K562 (cell line): ENCODE measurements at regions not wholly inside any gene's neighbourhood (a gene's known extent, or its start where the extent isn't known, plus 50 kb on each side); places are given as distances from the start of the nearest gene placed in this dataset.
A peak's percentile ranks its signal among the peaks of the same experiment; 100 is the strongest.

Experiments used
- ATAC-seq: fragments of 200-7000 bp; cut with Tn5 transposase; 3 replicates; pipeline ENCODE4 v1.9.1; 2020; ENCODE audit warnings: moderate library complexity
- BruUV-seq: library from RNA; stranded (reverse); fragments of 400-500 nt; replicated peaks from 2 replicates; lab custom pipeline; 2021; lab: Mats Ljungman, UMichigan
- CTCF ChIA-PET: fragments of 300-600 bp; formaldehyde crosslinking; extraction: SDS; loops from one replicate; lab custom pipeline; 2021; ENCODE audit warnings: low intra/inter-chr PET ratio; lab: Yijun Ruan, JAX
- POLR2A ChIA-PET: fragments of 300-600, 350-650 bp; sonication (Branson Sonifier 250); formaldehyde crosslinking; extraction: SDS; loops from one replicate; lab custom pipeline; 2021; ENCODE audit warnings: antibody characterized with exemption, inconsistent platforms; lab: Yijun Ruan, JAX
- DNase-seq, 4 experiments: peaks; one replicate each; pipeline versions ENCODE4 v3.0.0 to v3.0.0-alpha.2; 2011 to 2018; ENCODE audit warnings: low spot score in 3 of 4, mixed read lengths in 3 of 4; ENCODE audit errors: extremely low read depth in 1 of 4
- FAIRE-seq: peaks from 2 replicates; lab custom pipeline; 2011; peaks lifted over from hg19 to GRCh38; lab: Jason Lieb, UNC
- H2AFZ ChIP-seq: 2 replicates; pipeline ENCODE4 v1.6.0; 2011; ENCODE audit warnings: low read depth, low read length, control low read depth, inconsistent platforms
- H3K27ac ChIP-seq: fragments of 200-600 bp; 3 replicates; pipeline ENCODE4 v1.8.0; 2011; ENCODE audit warnings: low read depth, mild to moderate bottlenecking, control low read depth, inconsistent platforms, low read length, moderate library complexity, mixed read lengths; ENCODE audit errors: extremely low read depth
- H3K27me3 ChIP-seq, 2 experiments: fragments of 300-600 bp in 1 of 2; 2 replicates in 1 of 2; 3 replicates in 1 of 2; pipeline versions ENCODE4 v1.6.0 to v1.8.0; 2011; ENCODE audit warnings: inconsistent platforms in 2 of 2, low read length in 2 of 2, mild to moderate bottlenecking in 1 of 2, mixed read lengths in 1 of 2, moderate library complexity in 1 of 2; ENCODE audit not compliant: control insufficient read depth in 2 of 2, insufficient read depth in 2 of 2
- H3K36me3 ChIP-seq: fragments of 300-600 bp; 3 replicates; pipeline ENCODE4 v1.8.0; 2011; ENCODE audit warnings: mild to moderate bottlenecking, low read length, inconsistent platforms; ENCODE audit not compliant: control insufficient read depth, insufficient read depth
- H3K4me1 ChIP-seq, 2 experiments: fragments of 200-600 bp in 1 of 2; replicated peaks in 1 of 2; 2 replicates in 1 of 2; 3 replicates in 1 of 2; pipeline versions ENCODE4 v1.5.1 to v1.8.0; 2011; ENCODE audit warnings: inconsistent platforms in 2 of 2, low read length in 2 of 2, mild to moderate bottlenecking in 1 of 2, mixed read lengths in 1 of 2, moderate library complexity in 1 of 2; ENCODE audit not compliant: control insufficient read depth in 2 of 2, insufficient read depth in 2 of 2
- H3K4me2 ChIP-seq: 2 replicates; pipeline ENCODE4 v1.6.1; 2011; ENCODE audit warnings: low read length, control low read depth, inconsistent platforms, mixed read lengths; ENCODE audit not compliant: insufficient read depth
- H3K4me3 ChIP-seq: fragments of 200-600 bp; sonication (generic), shearing (Covaris generic); 2 replicates; pipeline ENCODE4 v1.5.1; 2016; ENCODE audit warnings: control low read depth, inconsistent platforms
- H3K79me2 ChIP-seq: fragments of 200-600 bp; 3 replicates; pipeline ENCODE4 v1.8.0; 2011; ENCODE audit warnings: low read length, inconsistent platforms; ENCODE audit not compliant: control insufficient read depth, insufficient read depth
- H3K9ac ChIP-seq, 2 experiments: 2 replicates each; pipeline versions ENCODE4 v1.6.0 to v1.6.1; 2011; ENCODE audit warnings: low read depth in 2 of 2, low read length in 2 of 2, control low read depth in 1 of 2, inconsistent platforms in 1 of 2, mild to moderate bottlenecking in 1 of 2, mixed read lengths in 1 of 2; ENCODE audit not compliant: insufficient read depth in 1 of 2
- H3K9me1 ChIP-seq: one replicate; pipeline ENCODE4 v1.6.0; 2011; ENCODE audit warnings: inconsistent platforms, mild to moderate bottlenecking, low read length, moderate library complexity; ENCODE audit not compliant: control insufficient read depth, insufficient read depth
- H3K9me3 ChIP-seq: replicated peaks from 2 replicates; pipeline ENCODE4 v1.5.1; 2011; ENCODE audit warnings: low read depth, low read length, inconsistent platforms; ENCODE audit not compliant: control insufficient read depth, insufficient read depth
- H4K20me1 ChIP-seq: replicated peaks from 2 replicates; pipeline ENCODE4 v1.6.1; 2011; ENCODE audit warnings: low read length, inconsistent platforms, mixed read lengths; ENCODE audit not compliant: control insufficient read depth, insufficient read depth
- ARID1B ChIP-seq: fragments of 450-650 bp; IDR thresholded peaks from 2 replicates; pipeline ENCODE4 v1.6.1; 2016; ENCODE audit warnings: antibody characterized with exemption, mild to moderate bottlenecking, inconsistent platforms
- BRF1 ChIP-seq: IDR thresholded peaks from 3 replicates; pipeline ENCODE4 v1.6.1; 2011; ENCODE audit warnings: borderline replicate concordance, mild to moderate bottlenecking; ENCODE audit not compliant: insufficient read length; ENCODE audit errors: extremely low read depth
- CREM ChIP-seq: IDR thresholded peaks from 2 replicates; pipeline ENCODE4 v1.6.1; 2014; ENCODE audit warnings: antibody characterized with exemption, low read depth
- DPF2 ChIP-seq: fragments of 450-650 bp; IDR thresholded peaks from 2 replicates; pipeline ENCODE4 v1.6.1; 2016
- FOSL1 ChIP-seq: fragments of 200-800 bp; sonication (Bioruptor generic); conservative IDR thresholded peaks from 2 replicates; pipeline ENCODE4 v1.6.1; 2016; ENCODE audit warnings: missing genetic modification characterization, missing compliant biosample characterization
- GABPA ChIP-seq: fragments of 200-800 bp; sonication (Bioruptor generic); conservative IDR thresholded peaks from 2 replicates; pipeline ENCODE4 v1.6.1; 2016; ENCODE audit warnings: low read depth, missing genetic modification characterization, missing compliant biosample characterization
- JUN ChIP-seq, 2 experiments: sonication (generic) in 1 of 2; formaldehyde crosslinking in 1 of 2; IDR thresholded peaks; 2 replicates each; pipeline versions ENCODE4 v1.6.1 to v1.8.0; 2012 to 2022; ENCODE audit warnings: borderline replicate concordance in 2 of 2, mild to moderate bottlenecking in 2 of 2, improper control_type of control experiment in 1 of 2, low read depth in 1 of 2, low read length in 1 of 2, missing genetic modification reagents in 1 of 2
- JUND ChIP-seq, 2 experiments: IDR thresholded peaks; 2 replicates in 1 of 2; 3 replicates in 1 of 2; pipeline ENCODE4 v1.6.1; 2011; ENCODE audit warnings: borderline replicate concordance in 2 of 2, low read depth in 2 of 2, low read length in 2 of 2, improper control_type of control experiment in 1 of 2, missing biosample characterization in 1 of 2, missing genetic modification characterization in 1 of 2, missing genetic modification reagents in 1 of 2
- MEF2D ChIP-seq: conservative IDR thresholded peaks from 2 replicates; pipeline ENCODE4 v1.6.1; 2016; ENCODE audit warnings: low read depth, missing genetic modification characterization, missing compliant biosample characterization
- NFE2 ChIP-seq: IDR thresholded peaks from 2 replicates; pipeline ENCODE4 v1.6.1; 2014; ENCODE audit warnings: antibody characterized with exemption, low read depth
- NFIC ChIP-seq: fragments of 450-650 bp; IDR thresholded peaks from 2 replicates; pipeline ENCODE4 v1.6.1; 2017; ENCODE audit warnings: mild to moderate bottlenecking, inconsistent platforms
- PHF21A ChIP-seq: fragments of 450-650 bp; IDR thresholded peaks from 2 replicates; pipeline ENCODE4 v1.6.1; 2017; ENCODE audit warnings: low read depth, borderline replicate concordance
- PPARD ChIP-seq: fragments of 250-450 bp; sonication (Bioruptor Pico); IDR thresholded peaks from 2 replicates; pipeline ENCODE4 v1.8.0; 2022; ENCODE audit warnings: inconsistent platforms, mild to moderate bottlenecking, moderate library complexity
- SIRT6 ChIP-seq: IDR thresholded peaks from one replicate; pipeline ENCODE4 v1.6.1; 2012; ENCODE audit warnings: low read depth, mild to moderate bottlenecking, control low read depth, inconsistent platforms, low read length, moderate library complexity
- SMAD1 ChIP-seq: fragments of 150-350 bp; IDR thresholded peaks from 2 replicates; pipeline ENCODE4 v1.6.1; 2014; ENCODE audit warnings: low read length, low read depth; ENCODE audit not compliant: partially characterized antibody
- SMARCA4 ChIP-seq: fragments of 450-650 bp; IDR thresholded peaks from 2 replicates; pipeline ENCODE4 v1.6.1; 2016
- SMARCA5 ChIP-seq: fragments of 450-650 bp; IDR thresholded peaks from 2 replicates; pipeline ENCODE4 v1.6.1; 2016
- ZBTB5 ChIP-seq: fragments of 450-650 bp; IDR thresholded peaks from 2 replicates; pipeline ENCODE4 v1.6.1; 2017; ENCODE audit warnings: antibody characterized with exemption
- ZNF121 ChIP-seq: sonication (generic); formaldehyde crosslinking; conservative IDR thresholded peaks from 2 replicates; pipeline ENCODE4 v1.8.0; 2022; ENCODE audit warnings: missing genetic modification reagents
- ZNF347 ChIP-seq: fragments of 450-650 bp; formaldehyde crosslinking; IDR thresholded peaks from 2 replicates; pipeline ENCODE4 v1.4.0; 2020; ENCODE audit warnings: low read depth, mild to moderate bottlenecking, moderate library complexity
- ZZZ3 ChIP-seq: fragments of 450-650 bp; IDR thresholded peaks from 2 replicates; pipeline ENCODE4 v1.6.1; 2016; ENCODE audit warnings: antibody characterized with exemption, mild to moderate bottlenecking, moderate library complexity
- WGBS: fragments of 100-300 bp; shearing (Covaris generic); methylation state at CpG from one replicate; pipeline ENCODE4 v1.1.6; 2016; ENCODE audit warnings: low coverage, mixed read lengths; ENCODE audit not compliant: insufficient coverage; ENCODE audit errors: missing lambda C conversion rate; 5-methylcytosine and 5-hydroxymethylcytosine counted together
- in situ Hi-C: fragments of 300-500 bp; cut with MboI; formaldehyde crosslinking; loops from 4 replicates; pipeline ENCODE4 v1.15.0; 2018; ENCODE audit warnings: inconsistent platforms, mixed read lengths
- intact Hi-C: fragments of 100-400 bp; cut with micrococcal nuclease; formaldehyde crosslinking; loops from 2 replicates; pipeline ENCODE4 v1.14.2; 2022

GRCh38 chr12:22974865-22975264, 349.9 kb downstream of the ETNK1 start (continued):
- TF ChIP-seq PPARD (no peak), DPF2 (0 out of 2 replicates have a peak, but pooled peaks have one; percentile 20), SIRT6 (no peak), ARID1B (peak; percentile 25; the same call in 1 of the 2 replicates), JUND (IDR thresholded peaks at IDR 0.05; ENCODE audit: borderline replicate concordance, low read depth, low read length) (peak; percentile 83), JUND (tag; IDR thresholded peaks at IDR 0.05; ENCODE audit: borderline replicate concordance, low read depth, low read length) (peak; percentile 76), BRF1 (no peak), FOSL1 (tag) (peak; percentile 84), JUN (IDR thresholded peaks at IDR 0.05; ENCODE audit: borderline replicate concordance, low read depth, low read length) (peak; percentile 78), JUN (CRISPR knock-in tag; IDR thresholded peaks at IDR 0.05; ENCODE audit: borderline replicate concordance) (no peak), SMARCA5 (no peak), NFE2 (peak; percentile 30; the same call in 1 of the 2 replicates), SMARCA4 (peak; percentile 63)

GRCh38 chr12:22978962-22979361, 354.0 kb downstream of the ETNK1 start:
- CTCF ChIA-PET = no interaction called here
- TF ChIP-seq ZNF121 (CRISPR knock-in tag) = no peak
- TF ChIP-seq JUND (IDR thresholded peaks at IDR 0.05; ENCODE audit: borderline replicate concordance, low read depth, low read length) = no peak
- TF ChIP-seq JUND (tag; IDR thresholded peaks at IDR 0.05; ENCODE audit: borderline replicate concordance, low read depth, low read length) = no peak
- TF ChIP-seq MEF2D (tag) = no peak
- TF ChIP-seq SMAD1 = no peak
- TF ChIP-seq PHF21A = no peak
- TF ChIP-seq NFIC = no peak
- no peak for TF ChIP-seq ZNF347
- no peak for TF ChIP-seq CREM
- TF ChIP-seq ZBTB5 = no peak
- TF ChIP-seq ZZZ3 = no peak
- no peak for TF ChIP-seq GABPA (tag)

More at GRCh38 chr12:22978962-22979361, 354.0 kb downstream of the ETNK1 start:
- Histone ChIP-seq H3K36me3 (no peaks in the 10 kb centered on the region), H3K9me1 (no peaks in the 10 kb centered on the region), H3K9ac (no peak overlapping the region), H3K9me3 (no peaks in the 10 kb centered on the region; the same call in 1 of the 2 replicates), H3K4me1 (no peaks in the 10 kb centered on the region), H3K4me2 (no peak overlapping the region), H3K27ac (no peak overlapping the region), H2AFZ (no peak overlapping the region), H3K27me3 (peaks cover 4 to 17% of the 10 kb centered on the region in 2 experiments), H4K20me1 (no peaks in the 10 kb centered on the region), H3K79me2 (no peaks in the 10 kb centered on the region), H3K4me3 (no peak overlapping the region)
- in situ Hi-C loops (no loop called here), intact Hi-C loops (no loop called here)
- BruUV-seq = no TSS peak
- DNase-seq (no peak), ATAC-seq (no peak), FAIRE-seq (no peak)
- POLR2A ChIA-PET = no interaction called here
- WGBS = 3% methylated on average over 2 of the region's 2 CpGs
